Smooth muscle cell (in vitro differentiated cells): ENCODE measurements at regions not wholly inside any gene's neighbourhood (a gene's known extent, or its start where the extent isn't known, plus 50 kb on each side); places are given as distances from the start of the nearest gene placed in this dataset.
A peak's percentile ranks its signal among the peaks of the same experiment; 100 is the strongest.

Source experiments
- DNase-seq: peaks from one replicate; lab custom pipeline; 2025; ENCODE audit not compliant: unreplicated experiment; lab: John Stamatoyannopoulos, UW
- H2AFZ ChIP-seq: fragments of 200-600 bp; sonication (generic); 2 replicates; pipeline ENCODE4 v1.6.0; 2016; ENCODE audit warnings: antibody characterized with exemption, low read depth, mild to moderate bottlenecking
- H3F3A ChIP-seq: fragments of 200-600 bp; sonication (generic); 2 replicates; pipeline ENCODE4 v1.6.0; 2017; ENCODE audit warnings: antibody characterized with exemption, low read depth
- H3K27ac ChIP-seq: fragments of 200-600 bp; sonication (generic); 2 replicates; pipeline ENCODE4 v1.5.1; 2016; ENCODE audit warnings: low read depth, mild to moderate bottlenecking
- H3K27me3 ChIP-seq: fragments of 200-600 bp; sonication (generic); 2 replicates; pipeline ENCODE4 v1.6.1; 2016; ENCODE audit warnings: low read depth, mild to moderate bottlenecking
- H3K36me3 ChIP-seq: fragments of 200-600 bp; sonication (generic); 2 replicates; pipeline ENCODE4 v1.5.1; 2016; ENCODE audit warnings: low read depth
- H3K4me1 ChIP-seq: fragments of 200-600 bp; sonication (generic); 2 replicates; pipeline ENCODE4 v1.5.1; 2016; ENCODE audit warnings: low read depth
- H3K4me2 ChIP-seq: fragments of 200-600 bp; sonication (generic); 2 replicates; pipeline ENCODE4 v1.6.0; 2016; ENCODE audit warnings: mild to moderate bottlenecking
- H3K4me3 ChIP-seq: fragments of 200-600 bp; sonication (generic); 2 replicates; pipeline ENCODE4 v1.5.1; 2016; ENCODE audit warnings: mild to moderate bottlenecking
- H3K79me2 ChIP-seq: fragments of 200-600 bp; sonication (generic); 2 replicates; pipeline ENCODE4 v1.6.0; 2016; ENCODE audit warnings: low read depth, mild to moderate bottlenecking
- H3K9ac ChIP-seq: fragments of 200-600 bp; sonication (generic); 2 replicates; pipeline ENCODE4 v1.6.0; 2016; ENCODE audit warnings: low read depth
- H3K9me3 ChIP-seq: fragments of 200-600 bp; sonication (generic); replicated peaks from 2 replicates; pipeline ENCODE4 v1.5.1; 2016; ENCODE audit warnings: low read depth
- H4K20me1 ChIP-seq: fragments of 200-600 bp; sonication (generic); 2 replicates; pipeline ENCODE4 v1.6.0; 2016; ENCODE audit warnings: low read depth
- WGBS: methylation state at CpG from one replicate; pipeline ENCODE4 v1.1.7; 2016; ENCODE audit warnings: low lambda C conversion rate; 5-methylcytosine and 5-hydroxymethylcytosine counted together
- TF ChIP-seq, protein P1 (sequence below): fragments of 200-600 bp; sonication (generic); IDR thresholded peaks from 2 replicates; pipeline ENCODE4 v1.5.1; 2017; ENCODE audit warnings: borderline replicate concordance, mild to moderate bottlenecking, antibody characterized with exemption; ENCODE audit not compliant: insufficient read depth, poor library complexity, severe bottlenecking

DNA sequence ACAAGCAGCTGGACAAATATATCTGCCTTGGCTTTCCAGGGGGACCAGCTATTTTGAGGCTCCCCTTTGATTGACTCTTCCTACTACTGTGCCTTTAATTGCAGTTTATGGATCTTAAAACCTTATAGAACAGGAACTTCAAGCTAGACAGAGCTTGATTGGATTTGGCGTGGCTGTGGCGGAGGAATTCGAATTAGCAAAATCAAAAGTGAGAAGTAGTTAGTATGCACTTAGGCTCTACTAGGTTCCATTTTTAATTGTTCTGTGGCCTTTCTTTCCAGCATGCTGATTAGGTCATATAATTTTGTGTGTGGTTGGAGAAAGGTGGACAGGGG, 248.0 kb downstream of the HIVEP2 start:
- H4K20me1 ChIP-seq, result no peaks in the 10 kb centered on the region
- no peak overlapping the region for H3K27ac ChIP-seq
- H3K4me1 ChIP-seq, result no peaks in the 10 kb centered on the region
- TF ChIP-seq, protein P1, sequence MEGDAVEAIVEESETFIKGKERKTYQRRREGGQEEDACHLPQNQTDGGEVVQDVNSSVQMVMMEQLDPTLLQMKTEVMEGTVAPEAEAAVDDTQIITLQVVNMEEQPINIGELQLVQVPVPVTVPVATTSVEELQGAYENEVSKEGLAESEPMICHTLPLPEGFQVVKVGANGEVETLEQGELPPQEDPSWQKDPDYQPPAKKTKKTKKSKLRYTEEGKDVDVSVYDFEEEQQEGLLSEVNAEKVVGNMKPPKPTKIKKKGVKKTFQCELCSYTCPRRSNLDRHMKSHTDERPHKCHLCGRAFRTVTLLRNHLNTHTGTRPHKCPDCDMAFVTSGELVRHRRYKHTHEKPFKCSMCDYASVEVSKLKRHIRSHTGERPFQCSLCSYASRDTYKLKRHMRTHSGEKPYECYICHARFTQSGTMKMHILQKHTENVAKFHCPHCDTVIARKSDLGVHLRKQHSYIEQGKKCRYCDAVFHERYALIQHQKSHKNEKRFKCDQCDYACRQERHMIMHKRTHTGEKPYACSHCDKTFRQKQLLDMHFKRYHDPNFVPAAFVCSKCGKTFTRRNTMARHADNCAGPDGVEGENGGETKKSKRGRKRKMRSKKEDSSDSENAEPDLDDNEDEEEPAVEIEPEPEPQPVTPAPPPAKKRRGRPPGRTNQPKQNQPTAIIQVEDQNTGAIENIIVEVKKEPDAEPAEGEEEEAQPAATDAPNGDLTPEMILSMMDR, result no peak
- H2AFZ ChIP-seq, result no peak overlapping the region
- DNase-seq, result no peak
- no peaks in the 10 kb centered on the region for H3K79me2 ChIP-seq
- WGBS, result 91% methylated on average over 3 of the region's 3 CpGs
- no peak overlapping the region for H3K4me2 ChIP-seq
- H3K4me3 ChIP-seq, result no peak overlapping the region
- H3K27me3 ChIP-seq, result no peaks in the 10 kb centered on the region
- no peaks in the 10 kb centered on the region for H3F3A ChIP-seq
- H3K9me3 ChIP-seq, result no peaks in the 10 kb centered on the region
- no peaks in the 10 kb centered on the region for H3K36me3 ChIP-seq
- H3K9ac ChIP-seq, result no peak overlapping the region

DNA sequence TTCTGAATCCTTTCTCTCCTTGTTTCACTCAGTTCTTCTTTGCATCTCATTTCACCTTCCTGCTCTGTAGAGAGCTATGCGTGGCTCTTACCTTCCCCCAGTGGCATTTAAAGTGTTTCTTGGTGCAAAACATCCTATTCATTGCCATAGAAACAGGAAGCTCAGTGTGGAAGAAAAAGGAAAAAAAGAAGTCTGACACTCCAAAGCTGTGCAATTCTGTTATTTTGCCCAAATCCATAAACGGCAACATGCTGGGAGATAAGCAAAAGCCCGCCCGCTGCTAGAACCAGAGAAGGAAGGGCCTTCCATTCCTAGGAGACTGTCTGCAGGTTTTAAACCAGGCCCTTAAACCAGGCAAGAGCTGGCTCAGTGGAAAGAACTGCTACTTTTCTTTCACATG, 247.1 kb downstream of the HIVEP2 start:
- Histone ChIP-seq H2AFZ (peak overlapping the region; percentile 5), H3K79me2 (no peaks in the 10 kb centered on the region)
- WGBS, result 64% methylated on average over 4 of the region's 4 CpGs

DNA sequence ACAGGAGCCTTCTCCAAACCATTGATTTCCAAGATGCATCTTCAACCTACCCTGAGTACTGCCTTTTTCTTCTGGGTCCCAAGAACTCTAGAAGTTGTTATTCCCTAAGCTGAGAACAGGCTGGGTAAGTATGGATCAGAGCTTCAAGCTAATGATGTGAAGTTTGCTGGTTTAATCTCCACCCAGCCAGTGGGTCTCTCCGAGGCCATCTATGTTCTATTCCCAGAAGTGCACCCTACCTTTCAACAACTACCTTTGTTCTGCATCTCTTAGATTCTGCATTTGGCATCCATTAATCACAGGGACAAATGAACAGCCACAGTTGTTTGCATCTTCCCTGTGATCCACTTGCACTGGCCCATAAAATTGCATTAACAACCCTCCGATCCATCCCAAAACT, 246.2 kb downstream of the HIVEP2 start:
- Histone ChIP-seq H3K79me2 (no peaks in the 10 kb centered on the region), H3K9me3 (no peaks in the 10 kb centered on the region), H3K27ac (no peak overlapping the region), H3F3A (no peaks in the 10 kb centered on the region), H4K20me1 (no peaks in the 10 kb centered on the region), H3K4me1 (no peaks in the 10 kb centered on the region), H3K27me3 (no peaks in the 10 kb centered on the region), H3K4me3 (no peak overlapping the region), H2AFZ (peak overlapping the region; percentile 5), H3K9ac (no peak overlapping the region), H3K4me2 (no peak overlapping the region), H3K36me3 (no peaks in the 10 kb centered on the region)
- WGBS, result 88% methylated on average over 2 of the region's 2 CpGs
- no peak for DNase-seq
- TF ChIP-seq, protein P1, result no peak

More for the DNA sequence above, 247.1 kb downstream of the HIVEP2 start:
- H3K27ac ChIP-seq, result no peak overlapping the region
- H3K4me2 ChIP-seq, result no peak overlapping the region
- H4K20me1 ChIP-seq, result no peaks in the 10 kb centered on the region
- H3K27me3 ChIP-seq, result no peaks in the 10 kb centered on the region
- H3K9ac ChIP-seq, result no peak overlapping the region
- TF ChIP-seq, protein P1, result no peak
- H3K36me3 ChIP-seq, result no peaks in the 10 kb centered on the region
- no peaks in the 10 kb centered on the region for H3F3A ChIP-seq
- no peak for DNase-seq
- H3K9me3 ChIP-seq, result no peaks in the 10 kb centered on the region
- no peak overlapping the region for H3K4me3 ChIP-seq
- no peaks in the 10 kb centered on the region for H3K4me1 ChIP-seq

DNA sequence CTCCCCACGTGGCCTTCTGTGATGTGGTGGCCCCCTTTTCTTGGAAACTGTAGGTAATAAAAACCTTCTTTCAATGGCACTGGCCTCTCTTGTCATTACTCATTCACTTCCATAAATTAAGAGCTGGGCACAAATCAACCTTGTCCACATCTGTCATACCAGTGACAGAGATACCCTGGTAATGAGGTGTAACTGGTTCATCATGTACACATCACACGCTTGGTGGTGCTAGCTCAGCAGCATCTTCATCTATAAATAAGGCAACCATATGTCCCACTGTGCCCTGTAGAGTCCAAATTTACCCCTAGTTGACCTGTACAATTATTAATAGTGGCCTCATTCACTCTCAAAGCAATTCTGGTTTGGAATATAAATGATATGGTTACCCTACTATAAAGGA, 245.6 kb downstream of the HIVEP2 start:
- H3K4me3 ChIP-seq, result no peak overlapping the region
- no peak overlapping the region for H3K9ac ChIP-seq
- H3K9me3 ChIP-seq, result no peaks in the 10 kb centered on the region
- H3F3A ChIP-seq, result no peaks in the 10 kb centered on the region
- no peaks in the 10 kb centered on the region for H3K79me2 ChIP-seq
- TF ChIP-seq, protein P1, result no peak
- no peaks in the 10 kb centered on the region for H4K20me1 ChIP-seq
- no peak overlapping the region for H2AFZ ChIP-seq
- DNase-seq, result no peak
- H3K4me2 ChIP-seq, result no peak overlapping the region
- H3K4me1 ChIP-seq, result no peaks in the 10 kb centered on the region
- H3K27ac ChIP-seq, result no peak overlapping the region
- no peaks in the 10 kb centered on the region for H3K36me3 ChIP-seq
- WGBS, result 87% methylated on average over 2 of the region's 2 CpGs
- no peaks in the 10 kb centered on the region for H3K27me3 ChIP-seq
